ENCODE measurements at regions not wholly inside any gene's neighbourhood (a gene's known extent, or its start where the extent isn't known, plus 50 kb on each side); places are given as distances from the start of the nearest gene placed in this dataset.

DNA sequence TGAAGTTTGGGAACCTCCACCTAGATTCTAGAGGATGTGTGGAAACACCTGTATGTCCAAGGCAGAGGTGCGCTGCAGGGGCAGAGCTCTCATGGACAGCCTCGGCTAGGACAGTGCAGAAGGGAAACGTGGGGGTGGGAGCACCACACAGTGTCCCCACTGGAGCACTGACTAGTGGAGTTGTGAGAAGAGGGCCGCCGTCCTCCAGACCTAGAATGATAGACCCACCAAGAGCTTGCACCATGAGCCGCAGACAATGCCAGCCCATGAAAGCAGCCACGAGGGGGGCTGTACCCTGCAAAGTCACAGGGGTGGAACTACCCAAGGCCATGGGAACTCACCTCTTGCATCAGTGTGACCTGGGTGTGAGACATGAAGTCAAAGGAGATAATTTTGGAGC is 274.5 kb upstream of the FMR1 start:
- no peak for DNase-seq (ENCODE audit: low read depth)
- H3K4me3 ChIP-seq (ENCODE audit: low read depth, low read length): no peak overlapping the region
- TF ChIP-seq, protein P1, sequence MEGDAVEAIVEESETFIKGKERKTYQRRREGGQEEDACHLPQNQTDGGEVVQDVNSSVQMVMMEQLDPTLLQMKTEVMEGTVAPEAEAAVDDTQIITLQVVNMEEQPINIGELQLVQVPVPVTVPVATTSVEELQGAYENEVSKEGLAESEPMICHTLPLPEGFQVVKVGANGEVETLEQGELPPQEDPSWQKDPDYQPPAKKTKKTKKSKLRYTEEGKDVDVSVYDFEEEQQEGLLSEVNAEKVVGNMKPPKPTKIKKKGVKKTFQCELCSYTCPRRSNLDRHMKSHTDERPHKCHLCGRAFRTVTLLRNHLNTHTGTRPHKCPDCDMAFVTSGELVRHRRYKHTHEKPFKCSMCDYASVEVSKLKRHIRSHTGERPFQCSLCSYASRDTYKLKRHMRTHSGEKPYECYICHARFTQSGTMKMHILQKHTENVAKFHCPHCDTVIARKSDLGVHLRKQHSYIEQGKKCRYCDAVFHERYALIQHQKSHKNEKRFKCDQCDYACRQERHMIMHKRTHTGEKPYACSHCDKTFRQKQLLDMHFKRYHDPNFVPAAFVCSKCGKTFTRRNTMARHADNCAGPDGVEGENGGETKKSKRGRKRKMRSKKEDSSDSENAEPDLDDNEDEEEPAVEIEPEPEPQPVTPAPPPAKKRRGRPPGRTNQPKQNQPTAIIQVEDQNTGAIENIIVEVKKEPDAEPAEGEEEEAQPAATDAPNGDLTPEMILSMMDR (IDR thresholded peaks at IDR 0.05; ENCODE audit: insufficient read depth, low read length, poor library complexity, severe bottlenecking): no peak
- H3K36me3 ChIP-seq (ENCODE audit: control insufficient read depth, insufficient read depth, low read length): no peaks in the 10 kb centered on the region
- H3K27me3 ChIP-seq (ENCODE audit: control insufficient read depth, insufficient read depth, low read length): no peaks in the 10 kb centered on the region

DNA sequence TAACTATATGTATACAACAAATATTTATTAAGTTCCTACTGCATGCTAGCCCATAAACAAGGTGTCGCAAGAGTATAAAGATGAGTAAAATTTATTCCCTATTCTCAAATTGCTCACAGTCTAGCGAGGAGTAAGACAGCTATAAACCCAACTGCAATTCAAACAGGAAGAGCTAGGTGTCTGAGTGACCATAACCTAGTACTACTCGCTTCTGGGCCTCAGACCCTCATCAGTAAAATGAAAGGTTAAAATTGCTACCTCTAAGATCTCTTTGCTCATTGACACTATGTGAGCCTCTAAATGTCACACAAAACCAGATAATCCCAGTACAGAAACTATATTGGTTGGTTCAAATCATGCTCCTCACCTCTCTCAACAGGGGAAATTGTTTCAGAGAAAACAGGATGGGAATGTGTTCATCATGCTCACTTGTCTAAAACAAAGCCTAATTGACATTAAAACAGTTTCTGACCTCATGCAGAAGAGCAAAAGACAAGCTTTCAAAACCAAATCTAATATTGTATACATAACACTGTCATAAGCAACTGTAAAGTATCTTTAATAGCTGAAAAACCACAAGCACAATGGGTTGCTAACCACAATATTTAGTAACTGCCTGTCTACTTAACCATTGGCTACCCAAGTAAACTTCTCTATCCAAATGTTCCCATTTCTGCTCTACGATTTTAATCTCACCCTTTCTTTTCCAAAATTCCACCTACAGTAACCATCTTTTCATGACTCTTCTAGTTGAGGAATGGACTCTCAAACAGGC is 264.6 kb upstream of the FMR1 start:
- Histone ChIP-seq H3K27me3 (ENCODE audit: control insufficient read depth, insufficient read depth, low read length) (no peaks in the 10 kb centered on the region), H3K36me3 (ENCODE audit: control insufficient read depth, insufficient read depth, low read length) (no peaks in the 10 kb centered on the region), H3K4me3 (ENCODE audit: low read depth, low read length) (no peak overlapping the region)
- no peak for DNase-seq (ENCODE audit: low read depth)
- TF ChIP-seq, protein P1 (IDR thresholded peaks at IDR 0.05; ENCODE audit: insufficient read depth, low read length, poor library complexity, severe bottlenecking): no peak

- DNase-seq (ENCODE audit: low read depth): no peak
- no peaks in the 10 kb centered on the region for H3K36me3 ChIP-seq (ENCODE audit: control insufficient read depth, insufficient read depth, low read length)
- H3K4me3 ChIP-seq (ENCODE audit: low read depth, low read length): no peak overlapping the region
- TF ChIP-seq, protein P1 (IDR thresholded peaks at IDR 0.05; ENCODE audit: insufficient read depth, low read length, poor library complexity, severe bottlenecking): no peak
- H3K27me3 ChIP-seq (ENCODE audit: control insufficient read depth, insufficient read depth, low read length): no peaks in the 10 kb centered on the region
Observed at GRCh38 chrX:147675819-147676218, 235.9 kb upstream of the FMR1 start.

DNA sequence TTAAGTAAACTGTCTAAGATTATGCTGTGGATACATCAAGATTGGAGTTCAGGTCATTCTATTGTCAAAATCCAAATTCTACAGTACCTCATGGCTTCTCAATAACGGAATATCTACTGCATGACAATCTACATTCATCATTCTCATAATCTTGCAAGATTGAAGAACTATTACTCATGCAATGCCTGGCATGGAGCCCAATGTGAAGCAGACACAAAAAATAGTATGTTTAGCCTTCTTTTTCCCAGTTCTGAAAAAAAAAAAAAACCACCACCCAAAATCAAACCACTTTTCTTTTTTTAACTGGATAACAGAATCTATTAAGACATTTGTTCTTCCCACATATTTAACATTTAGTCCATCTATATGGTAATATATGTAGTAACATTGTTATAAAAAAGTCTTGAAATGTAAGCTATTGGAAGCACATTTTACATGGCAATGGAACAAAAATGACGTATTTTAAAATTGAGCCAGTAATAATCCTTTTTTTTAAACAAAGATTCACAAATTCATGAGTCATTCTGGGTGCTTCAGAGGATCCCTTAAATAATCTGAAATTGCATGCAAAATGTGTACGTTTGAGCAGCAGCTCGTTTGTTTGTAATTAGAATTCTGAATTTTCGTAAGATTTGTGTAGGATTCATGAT is 232.2 kb upstream of the FMR1 start:
- no peaks in the 10 kb centered on the region for H3K36me3 ChIP-seq (ENCODE audit: control insufficient read depth, insufficient read depth, low read length)
- TF ChIP-seq, protein P1 (IDR thresholded peaks at IDR 0.05; ENCODE audit: insufficient read depth, low read length, poor library complexity, severe bottlenecking): no peak
- H3K4me3 ChIP-seq (ENCODE audit: low read depth, low read length): no peak overlapping the region
- H3K27me3 ChIP-seq (ENCODE audit: control insufficient read depth, insufficient read depth, low read length): no peaks in the 10 kb centered on the region
- DNase-seq (ENCODE audit: low read depth): no peak

- no peak for DNase-seq (ENCODE audit: low read depth)
- Histone ChIP-seq H3K4me3 (ENCODE audit: low read depth, low read length) (no peak overlapping the region), H3K36me3 (ENCODE audit: control insufficient read depth, insufficient read depth, low read length) (no peaks in the 10 kb centered on the region), H3K27me3 (ENCODE audit: control insufficient read depth, insufficient read depth, low read length) (no peaks in the 10 kb centered on the region)
- TF ChIP-seq, protein P1 (IDR thresholded peaks at IDR 0.05; ENCODE audit: insufficient read depth, low read length, poor library complexity, severe bottlenecking): no peak
Observed at GRCh38 chrX:147680251-147680650, 231.5 kb upstream of the FMR1 start.
